Fibroblast of mammary gland (primary cell): ENCODE measurements at regions not wholly inside any gene's neighbourhood (a gene's known extent, or its start where the extent isn't known, plus 50 kb on each side); places are given as distances from the start of the nearest gene placed in this dataset.

Source experiments
- DNase-seq: peaks from one replicate; pipeline ENCODE4 v3.0.0-alpha.2; 2010; ENCODE audit warnings: low read depth
- H3K4me3 ChIP-seq: 2 replicates; pipeline ENCODE4 v1.5.1; 2011; ENCODE audit warnings: low read depth, mild to moderate bottlenecking, low read length, moderate library complexity; ENCODE audit not compliant: control insufficient read depth
- TF ChIP-seq, protein P1 (sequence below): conservative IDR thresholded peaks from 2 replicates; pipeline ENCODE4 v1.5.1; 2011; ENCODE audit warnings: low read depth, low read length, inconsistent platforms; ENCODE audit not compliant: control insufficient read depth, insufficient read depth

DNA sequence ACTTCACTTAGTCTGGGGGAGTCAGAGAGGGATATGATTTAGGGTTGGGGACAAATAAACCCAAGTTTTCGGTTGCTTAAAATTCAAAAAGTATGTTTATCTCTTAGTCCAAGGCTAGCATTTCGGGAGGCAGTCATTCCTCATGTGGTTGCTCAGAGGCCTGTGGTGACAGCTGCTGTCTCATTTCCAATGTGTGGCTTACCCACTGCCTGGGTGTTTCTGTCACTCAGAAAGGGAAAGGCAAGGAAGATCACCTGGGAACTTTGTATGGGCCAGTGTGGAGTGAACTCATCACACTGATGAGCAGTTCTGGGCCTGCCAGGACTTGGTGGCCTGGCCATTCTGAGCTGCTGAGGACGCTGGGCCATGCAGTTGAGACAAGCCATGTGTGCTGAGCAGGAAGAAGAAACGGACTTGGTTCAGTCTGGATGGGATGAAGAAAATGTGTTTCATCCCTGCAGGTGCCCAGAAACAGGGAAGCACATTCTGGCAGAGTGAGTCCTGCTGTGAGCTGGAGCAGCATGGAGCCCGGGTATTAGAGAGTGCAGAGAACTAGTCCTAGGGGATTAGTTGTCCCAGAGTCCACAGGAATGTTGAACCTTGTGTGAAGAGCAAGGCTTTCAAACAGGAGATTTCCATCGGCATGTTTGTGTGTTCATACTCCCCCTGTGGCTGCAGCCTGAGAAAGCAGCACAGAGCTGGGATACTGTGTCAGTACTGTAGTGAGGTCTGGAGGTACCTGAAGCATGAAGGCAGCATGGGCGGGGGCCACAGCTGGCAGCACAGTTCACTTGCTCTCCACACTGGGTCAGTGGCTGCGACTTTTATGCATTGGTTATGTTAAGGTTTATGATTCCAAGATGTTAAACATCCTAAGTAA is 211.1 kb upstream of the IGFBP3 start:
- TF ChIP-seq, protein P1, sequence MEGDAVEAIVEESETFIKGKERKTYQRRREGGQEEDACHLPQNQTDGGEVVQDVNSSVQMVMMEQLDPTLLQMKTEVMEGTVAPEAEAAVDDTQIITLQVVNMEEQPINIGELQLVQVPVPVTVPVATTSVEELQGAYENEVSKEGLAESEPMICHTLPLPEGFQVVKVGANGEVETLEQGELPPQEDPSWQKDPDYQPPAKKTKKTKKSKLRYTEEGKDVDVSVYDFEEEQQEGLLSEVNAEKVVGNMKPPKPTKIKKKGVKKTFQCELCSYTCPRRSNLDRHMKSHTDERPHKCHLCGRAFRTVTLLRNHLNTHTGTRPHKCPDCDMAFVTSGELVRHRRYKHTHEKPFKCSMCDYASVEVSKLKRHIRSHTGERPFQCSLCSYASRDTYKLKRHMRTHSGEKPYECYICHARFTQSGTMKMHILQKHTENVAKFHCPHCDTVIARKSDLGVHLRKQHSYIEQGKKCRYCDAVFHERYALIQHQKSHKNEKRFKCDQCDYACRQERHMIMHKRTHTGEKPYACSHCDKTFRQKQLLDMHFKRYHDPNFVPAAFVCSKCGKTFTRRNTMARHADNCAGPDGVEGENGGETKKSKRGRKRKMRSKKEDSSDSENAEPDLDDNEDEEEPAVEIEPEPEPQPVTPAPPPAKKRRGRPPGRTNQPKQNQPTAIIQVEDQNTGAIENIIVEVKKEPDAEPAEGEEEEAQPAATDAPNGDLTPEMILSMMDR, result peak; percentile 9
- no peak overlapping the region for H3K4me3 ChIP-seq
- no peak for DNase-seq

DNA sequence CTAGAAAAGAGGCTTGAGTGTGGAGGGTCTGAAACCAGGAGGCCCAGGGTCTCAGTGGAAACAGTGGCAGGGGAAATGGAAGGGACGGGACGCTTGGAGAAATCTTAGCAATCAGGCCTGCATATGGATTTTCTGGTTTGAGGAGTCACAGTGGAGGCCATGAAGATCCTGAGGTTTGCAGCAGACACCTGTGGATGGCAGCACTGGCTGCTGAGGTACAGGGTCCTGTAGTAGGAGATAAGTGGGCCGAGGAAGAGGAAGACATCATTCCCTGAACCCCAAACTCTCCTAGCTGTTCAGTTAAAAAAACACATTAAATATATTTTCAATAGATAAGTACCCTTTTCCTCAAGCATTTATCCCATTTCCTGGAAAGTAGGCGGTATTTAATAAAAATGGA is 208.8 kb upstream of the IGFBP3 start:
- H3K4me3 ChIP-seq, result no peak overlapping the region
- TF ChIP-seq, protein P1, result no peak
- no peak for DNase-seq

DNA sequence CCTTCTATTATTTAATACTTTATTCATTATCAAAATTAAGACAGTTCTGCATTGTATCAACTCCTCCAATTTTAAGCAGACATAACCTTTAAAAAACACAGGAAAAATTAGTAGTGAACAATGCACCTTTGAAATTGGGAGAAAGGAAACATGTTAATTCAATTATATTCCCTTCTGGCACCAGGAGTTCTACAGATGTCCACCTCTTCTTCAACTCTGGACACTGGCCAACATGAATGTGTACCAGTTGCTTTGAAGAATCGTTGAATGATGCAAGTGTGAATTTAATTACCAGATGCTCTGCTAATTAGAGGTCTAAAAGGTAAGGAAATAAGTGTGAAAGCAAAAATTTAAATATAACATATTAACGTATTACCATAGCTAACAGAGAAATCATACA is 206.7 kb upstream of the IGFBP3 start:
- TF ChIP-seq, protein P1, result no peak
- no peak overlapping the region for H3K4me3 ChIP-seq
- no peak for DNase-seq

DNA sequence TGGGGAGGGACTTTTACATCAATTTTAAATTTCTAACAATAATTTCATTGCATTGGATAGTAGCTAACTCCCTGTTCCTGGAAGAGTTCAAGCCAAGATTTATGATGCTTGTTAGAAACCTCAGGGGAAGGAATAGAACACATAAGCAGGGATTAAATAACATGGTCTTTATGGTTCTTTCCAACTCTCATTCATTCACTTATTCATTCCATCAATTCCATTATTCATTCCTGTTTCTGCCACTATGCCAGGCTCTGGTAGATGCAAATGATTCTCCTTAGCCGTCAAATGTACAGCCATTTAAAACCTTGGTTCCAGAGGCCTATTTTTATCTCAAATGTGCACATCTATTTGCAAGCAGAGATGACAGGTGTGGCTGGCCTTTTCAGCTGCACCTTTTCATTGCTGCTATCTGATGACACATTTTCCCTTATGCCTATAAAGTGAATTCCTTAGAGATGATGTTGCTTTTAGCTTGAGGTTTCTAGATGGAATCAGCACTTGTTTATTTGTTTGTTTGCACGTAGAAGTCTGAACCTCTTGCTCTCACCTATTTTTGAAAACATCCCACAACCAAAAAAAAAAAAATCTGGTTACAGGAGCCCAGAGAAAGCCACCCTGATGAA is 205.7 kb upstream of the IGFBP3 start:
- no peak overlapping the region for H3K4me3 ChIP-seq
- no peak for DNase-seq
- TF ChIP-seq, protein P1, result no peak

DNA sequence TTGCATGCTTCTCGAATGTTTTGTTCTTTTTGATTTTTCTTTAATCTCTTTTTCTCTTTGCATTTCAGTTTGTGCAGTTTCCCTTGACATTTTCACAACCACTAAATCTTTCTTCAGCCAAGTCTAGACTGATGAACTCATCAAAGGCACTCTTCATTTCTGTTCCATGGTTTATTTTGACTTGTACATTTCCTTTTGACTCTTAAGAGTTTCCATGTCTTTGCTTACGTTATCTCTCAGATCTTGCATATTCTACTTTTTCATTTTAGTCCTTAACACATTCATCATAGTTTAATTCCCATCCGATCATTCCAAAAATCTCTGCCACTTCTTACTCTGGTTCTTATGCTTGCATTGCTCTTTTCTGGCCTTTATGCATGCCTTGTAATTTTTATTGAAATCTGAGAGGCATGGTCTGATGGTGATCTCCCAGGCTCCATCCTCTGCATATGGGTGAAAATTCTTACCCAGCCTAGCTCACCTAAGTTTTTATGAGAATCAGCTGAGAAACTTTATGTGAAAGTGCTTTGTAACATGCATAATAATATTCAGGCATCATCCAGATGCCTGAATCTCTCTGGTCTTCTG is 202.8 kb upstream of the IGFBP3 start:
- H3K4me3 ChIP-seq, result no peak overlapping the region
- TF ChIP-seq, protein P1, result no peak
- no peak for DNase-seq

DNA sequence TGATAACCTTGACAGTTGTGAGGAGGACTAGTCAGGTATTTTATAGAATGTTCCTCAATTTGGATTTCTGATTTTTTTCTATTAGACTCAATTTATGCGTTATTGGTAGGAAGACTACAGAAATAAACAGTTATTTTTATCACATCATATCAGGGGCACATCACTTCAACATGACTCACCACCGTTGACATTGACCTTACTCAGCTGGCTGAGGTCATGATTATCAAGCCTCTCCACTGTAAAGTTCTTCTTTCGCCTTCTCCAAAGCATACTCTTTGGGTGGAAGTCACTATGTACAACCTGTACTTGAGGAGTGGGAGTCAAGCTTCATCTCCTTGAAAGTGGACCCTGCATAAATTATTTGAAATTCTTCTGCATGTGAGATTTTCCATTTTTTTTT is 194.3 kb upstream of the IGFBP3 start:
- DNase-seq, result no peak

More for the DNA sequence above, 194.3 kb upstream of the IGFBP3 start:
- TF ChIP-seq, protein P1, result no peak
- no peak overlapping the region for H3K4me3 ChIP-seq
